ENCODE measurements at regions not wholly inside any gene's neighbourhood (a gene's known extent, or its start where the extent isn't known, plus 50 kb on each side); places are given as distances from the start of the nearest gene placed in this dataset.

GRCh38 chr18:62659698-62660097 lies 55.6 kb upstream of the PHLPP1 start:
- Histone ChIP-seq H2AFZ (ENCODE audit: low read length) (no peak overlapping the region), H3K27ac (ENCODE audit: low read depth, low read length) (no peak overlapping the region), H3K79me2 (ENCODE audit: control insufficient read depth in 1 of 2, insufficient read depth in 2 of 2, low read length in 2 of 2) (no peaks in the 10 kb centered on the region), H3K79me1 (ENCODE audit: low read depth, low read length) (no peaks in the 10 kb centered on the region), H4K8ac (ENCODE audit: extremely low read depth, insufficient read depth, low read length) (no peak overlapping the region), H2BK120ac (replicated peaks; ENCODE audit: low read depth, low read length) (no peak overlapping the region), H3K4ac (replicated peaks; ENCODE audit: insufficient read length, low read depth, low read length) (no peak overlapping the region), H4K5ac (ENCODE audit: insufficient read length, low read depth, low read length) (no peak overlapping the region), H2BK20ac (ENCODE audit: low read length) (no peak overlapping the region), H3K9ac (replicated peaks in 1 of 4; ENCODE audit: extremely low read depth in 1 of 4, low read depth in 3 of 4, low read length in 3 of 4) (no peak overlapping the region), H2BK15ac (ENCODE audit: low read length) (no peak overlapping the region), H3K27me3 (replicated peaks in 1 of 4; ENCODE audit: control insufficient read depth in 3 of 4, extremely low read depth in 1 of 4, insufficient read depth in 3 of 4, low read length in 3 of 4) (no peaks in the 10 kb centered on the region), H3K4me3 (ENCODE audit: extremely low read depth in 1 of 4, insufficient read depth in 2 of 4, low read depth in 3 of 4, low read length in 4 of 4) (no peak overlapping the region), H3K56ac (replicated peaks; ENCODE audit: insufficient read length, low read depth, low read length) (no peak overlapping the region), H3K14ac (ENCODE audit: insufficient read length) (no peak overlapping the region), H2AK5ac (ENCODE audit: low read depth, low read length) (no peak overlapping the region), H3K23me2 (ENCODE audit: low read depth, low read length) (no peaks in the 10 kb centered on the region), H2BK5ac (ENCODE audit: low read depth, low read length) (no peak overlapping the region), H3K23ac (ENCODE audit: insufficient read length) (no peak overlapping the region), H3K9me3 (ENCODE audit: insufficient read depth in 2 of 2, low read depth in 1 of 2, low read length in 1 of 2) (no peaks in the 10 kb centered on the region), H2BK12ac (ENCODE audit: low read depth, low read length) (no peak overlapping the region), H3K36me3 (ENCODE audit: control insufficient read depth in 2 of 4, insufficient read depth in 4 of 4, low read length in 3 of 4) (no peaks in the 10 kb centered on the region), H3K18ac (ENCODE audit: extremely low read depth, low read length) (no peak overlapping the region), H3K4me2 (ENCODE audit: insufficient read depth in 1 of 2, low read depth in 2 of 2, low read length in 2 of 2) (no peak overlapping the region), H3K4me1 (replicated peaks in 1 of 4; ENCODE audit: control insufficient read depth in 3 of 4, insufficient read depth in 4 of 4, low read length in 3 of 4) (no peaks in the 10 kb centered on the region), H4K20me1 (replicated peaks in 1 of 2; ENCODE audit: control insufficient read depth in 1 of 2, insufficient read depth in 2 of 2, low read length in 2 of 2) (no peaks in the 10 kb centered on the region), H4K91ac (replicated peaks; ENCODE audit: insufficient read length, low read length) (no peak overlapping the region)
- no peak for DNase-seq (ENCODE audit: low read depth in 1 of 2, low spot score in 2 of 2)
- no peak for FAIRE-seq
- ChIA-PET CTCF (ENCODE audit: partially characterized antibody) (interaction anchor here (0.6 to 1.6 kb wide), 6 partner anchors 8 to 290 kb away, joined by 3 to 7 read pairs (median 3); no protein-coding TSS in a partner anchor), POLR2A (ENCODE audit: partially characterized antibody) (no interaction called here)
- WGBS, 2 experiments (ENCODE audit: extremely low coverage in 1 of 2, insufficient coverage in 1 of 2, insufficient read length in 1 of 2, insufficient replicate concordance in 2 of 2, low coverage in 1 of 2, low lambda C conversion rate in 2 of 2, missing lambda C conversion rate in 1 of 2): 94% methylated on average over 2 of the region's 2 CpGs; no CpG with 5 or more reads in 1 of the 2 experiments
- TF ChIP-seq CEBPB (IDR thresholded peaks at IDR 0.05; ENCODE audit: low read depth, low read length) (no peak), RAD21 (IDR thresholded peaks at IDR 0.05 in 1 of 2, conservative IDR thresholded peaks at IDR 0.05 in 1 of 2; ENCODE audit: low read depth in 2 of 2, low read length in 2 of 2) (peak; percentile 18 to 41; a peak in 2 of 4 replicates), YY1 (IDR thresholded peaks at IDR 0.05; ENCODE audit: low read depth, low read length) (no peak), MAFK (IDR thresholded peaks at IDR 0.05; ENCODE audit: low read depth, low read length) (no peak), RXRA (IDR thresholded peaks at IDR 0.05; ENCODE audit: insufficient read depth, low read depth, low read length) (no peak), EZH2 (IDR thresholded peaks at IDR 0.05; ENCODE audit: low read depth, low read length, severe bottlenecking) (no peak), JUN (IDR thresholded peaks at IDR 0.05; ENCODE audit: low read depth, low read length) (no peak)
- TF ChIP-seq, protein P1, sequence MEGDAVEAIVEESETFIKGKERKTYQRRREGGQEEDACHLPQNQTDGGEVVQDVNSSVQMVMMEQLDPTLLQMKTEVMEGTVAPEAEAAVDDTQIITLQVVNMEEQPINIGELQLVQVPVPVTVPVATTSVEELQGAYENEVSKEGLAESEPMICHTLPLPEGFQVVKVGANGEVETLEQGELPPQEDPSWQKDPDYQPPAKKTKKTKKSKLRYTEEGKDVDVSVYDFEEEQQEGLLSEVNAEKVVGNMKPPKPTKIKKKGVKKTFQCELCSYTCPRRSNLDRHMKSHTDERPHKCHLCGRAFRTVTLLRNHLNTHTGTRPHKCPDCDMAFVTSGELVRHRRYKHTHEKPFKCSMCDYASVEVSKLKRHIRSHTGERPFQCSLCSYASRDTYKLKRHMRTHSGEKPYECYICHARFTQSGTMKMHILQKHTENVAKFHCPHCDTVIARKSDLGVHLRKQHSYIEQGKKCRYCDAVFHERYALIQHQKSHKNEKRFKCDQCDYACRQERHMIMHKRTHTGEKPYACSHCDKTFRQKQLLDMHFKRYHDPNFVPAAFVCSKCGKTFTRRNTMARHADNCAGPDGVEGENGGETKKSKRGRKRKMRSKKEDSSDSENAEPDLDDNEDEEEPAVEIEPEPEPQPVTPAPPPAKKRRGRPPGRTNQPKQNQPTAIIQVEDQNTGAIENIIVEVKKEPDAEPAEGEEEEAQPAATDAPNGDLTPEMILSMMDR (IDR thresholded peaks at IDR 0.05; ENCODE audit: control extremely low read depth in 1 of 3, insufficient read depth in 1 of 3, low read depth in 1 of 3, low read length in 3 of 3): peak in 1 of 3 experiments; percentile 32; a peak in 1 of 4 replicates

Data from H1 (cell line).